Natural killer cell (primary cell): ENCODE measurements at regions not wholly inside any gene's neighbourhood (a gene's known extent, or its start where the extent isn't known, plus 50 kb on each side); places are given as distances from the start of the nearest gene placed in this dataset.

Experiments used
- ATAC-seq, 3 donors: fragments of 150-1000 bp in 2 of 3; fragments of 200-7000 bp in 1 of 3; cut with Tn5 transposase; 1 replicate in 1 of 3; 2 replicates in 2 of 3; pipeline ENCODE4 v1.10.0; 2021; ENCODE audit warnings: mild to moderate bottlenecking in 2 of 3, moderate library complexity in 2 of 3
- DNase-seq, 2 donors: peaks; one replicate each; pipeline versions ENCODE4 v3.0.0 to v3.0.0-alpha.2; 2013 to 2021; ENCODE audit warnings: mixed read lengths in 1 of 2
- H3K27ac ChIP-seq: one replicate; pipeline ENCODE4 v1.5.1; 2013; ENCODE audit warnings: mild to moderate bottlenecking, low read length
- H3K27me3 ChIP-seq: one replicate; pipeline ENCODE4 v1.6.1; 2013; ENCODE audit warnings: low read length; ENCODE audit not compliant: control insufficient read depth, insufficient read depth
- H3K36me3 ChIP-seq: one replicate; pipeline ENCODE4 v1.6.1; 2013; ENCODE audit warnings: low read length; ENCODE audit not compliant: control insufficient read depth, insufficient read depth
- H3K4me1 ChIP-seq: one replicate; pipeline ENCODE4 v1.6.1; 2013; ENCODE audit warnings: low read length; ENCODE audit not compliant: control insufficient read depth, insufficient read depth
- H3K4me3 ChIP-seq: one replicate; pipeline ENCODE4 v1.5.1; 2013; ENCODE audit warnings: low read length
- H3K9me3 ChIP-seq: one replicate; pipeline ENCODE4 v1.6.1; 2013; ENCODE audit warnings: low read length; ENCODE audit not compliant: control insufficient read depth, insufficient read depth
- H3K27ac Mint-ChIP-seq, 2 donors: one replicate each; pipeline ENCODE4 v1.8.0; 2022; ENCODE audit warnings: mild to moderate bottlenecking in 2 of 2, mixed read lengths in 2 of 2, moderate library complexity in 1 of 2
- H3K27me3 Mint-ChIP-seq, 2 donors: one replicate each; pipeline ENCODE4 v1.8.0; 2022; ENCODE audit warnings: low read depth in 2 of 2, mixed read lengths in 2 of 2
- H3K36me3 Mint-ChIP-seq: one replicate; pipeline ENCODE4 v1.8.0; 2022; ENCODE audit warnings: mixed read lengths
- H3K4me1 Mint-ChIP-seq, 2 donors: one replicate each; pipeline ENCODE4 v1.8.0; 2022; ENCODE audit warnings: mixed read lengths in 2 of 2
- H3K4me3 Mint-ChIP-seq: one replicate; pipeline ENCODE4 v1.8.0; 2022; ENCODE audit warnings: mild to moderate bottlenecking, moderate library complexity, mixed read lengths
- H3K9me3 Mint-ChIP-seq, 2 donors: one replicate each; pipeline ENCODE4 v1.8.0; 2022; ENCODE audit warnings: mixed read lengths in 2 of 2
- CTCF ChIP-seq: fragments of 200-600 bp; IDR thresholded peaks from one replicate; pipeline ENCODE4 v1.8.0; 2022; ENCODE audit warnings: antibody characterized with exemption
- WGBS: methylation state at CpG from one replicate; pipeline ENCODE4 v1.1.7; 2013; ENCODE audit warnings: missing lambda C conversion rate; ENCODE audit not compliant: insufficient coverage; 5-methylcytosine and 5-hydroxymethylcytosine counted together
- intact Hi-C: fragments of 100-400 bp; cut with micrococcal nuclease; formaldehyde crosslinking; loops from one replicate; pipeline ENCODE4 v1.14.2; 2022

DNA sequence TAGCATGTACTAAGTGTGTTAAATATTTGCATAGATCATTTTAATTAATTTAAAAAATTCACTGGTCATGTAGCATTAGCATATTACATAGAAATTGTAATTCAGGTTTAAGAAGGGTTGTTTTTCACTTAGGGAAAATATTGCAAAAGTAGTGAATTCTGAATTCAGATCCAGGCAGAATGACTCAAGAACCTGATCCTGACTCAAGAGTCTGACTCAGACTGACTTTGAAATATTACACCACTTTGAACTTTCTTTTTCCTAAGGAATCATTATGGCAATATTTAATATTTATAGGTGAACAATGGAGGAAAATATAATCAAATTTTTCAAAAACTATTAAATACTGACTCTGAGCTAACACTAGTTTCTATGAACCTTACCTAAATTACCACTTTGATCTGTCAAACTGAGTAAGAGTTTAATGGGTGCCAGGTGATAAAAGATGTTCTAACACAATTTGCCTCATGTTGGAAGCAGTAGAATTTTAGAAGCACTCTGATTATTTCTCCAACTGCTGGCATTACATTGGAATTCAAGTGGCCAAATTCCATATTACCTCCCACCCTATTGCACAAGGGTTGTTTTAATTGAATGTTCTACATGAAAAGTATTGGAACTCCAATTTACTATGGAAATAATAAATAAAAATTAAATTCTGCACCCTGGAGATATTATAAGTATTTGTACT, 261.6 kb downstream of the SLITRK1 start:
- H3K4me1 ChIP-seq = no peaks in the 10 kb centered on the region
- H3K9me3 ChIP-seq = peaks cover 10% of the 10 kb centered on the region
- H3K36me3 Mint-ChIP-seq = no peaks in the 10 kb centered on the region
- H3K27me3 Mint-ChIP-seq = no peaks in the 10 kb centered on the region
- no peaks in the 10 kb centered on the region for H3K4me1 Mint-ChIP-seq
- peaks cover 5% of the 10 kb centered on the region in 2 donors for H3K9me3 Mint-ChIP-seq
- H3K36me3 ChIP-seq = no peaks in the 10 kb centered on the region
- no peaks in the 10 kb centered on the region for H3K27me3 ChIP-seq
- DNase-seq = no peak
- intact Hi-C loops = no loop called here
- ATAC-seq = no peak
- no peak for TF ChIP-seq CTCF
- H3K27ac Mint-ChIP-seq = no peak overlapping the region
- H3K27ac ChIP-seq = no peak overlapping the region
- H3K4me3 ChIP-seq = no peak overlapping the region
- no peak overlapping the region for H3K4me3 Mint-ChIP-seq

GRCh38 chr13:83618966-83619365, 263.3 kb downstream of the SLITRK1 start:
- peaks cover 5 to 6% of the 10 kb centered on the region in 2 donors for H3K9me3 Mint-ChIP-seq
- Histone ChIP-seq H3K27ac (no peak overlapping the region), H3K36me3 (no peaks in the 10 kb centered on the region), H3K4me1 (no peaks in the 10 kb centered on the region), H3K9me3 (peaks cover 10% of the 10 kb centered on the region), H3K27me3 (no peaks in the 10 kb centered on the region), H3K4me3 (no peak overlapping the region)
- H3K27me3 Mint-ChIP-seq = no peaks in the 10 kb centered on the region
- intact Hi-C loops = no loop called here
- DNase-seq (no peak), ATAC-seq (no peak)
- H3K36me3 Mint-ChIP-seq = no peaks in the 10 kb centered on the region
- H3K4me3 Mint-ChIP-seq = no peak overlapping the region
- H3K4me1 Mint-ChIP-seq = no peaks in the 10 kb centered on the region
- no peak for TF ChIP-seq CTCF
- H3K27ac Mint-ChIP-seq = no peak overlapping the region

GRCh38 chr13:83613524-83613923, 268.8 kb downstream of the SLITRK1 start:
- TF ChIP-seq CTCF = no peak
- Mint-ChIP-seq H3K9me3 (peaks cover 7 to 20% of the 10 kb centered on the region in 2 donors), H3K27me3 (no peaks in the 10 kb centered on the region), H3K36me3 (peaks cover 12% of the 10 kb centered on the region), H3K4me1 (no peaks in the 10 kb centered on the region), H3K27ac (no peak overlapping the region), H3K4me3 (no peak overlapping the region)
- ATAC-seq = no peak
- no peak overlapping the region for H3K27ac ChIP-seq
- 88% methylated on average over 16 of the region's 16 CpGs for WGBS
- H3K4me1 ChIP-seq = no peaks in the 10 kb centered on the region
- no peak for DNase-seq
- no peaks in the 10 kb centered on the region for H3K27me3 ChIP-seq
- intact Hi-C loops = no loop called here
- H3K9me3 ChIP-seq = peaks cover 6% of the 10 kb centered on the region
- H3K4me3 ChIP-seq = no peak overlapping the region
- no peaks in the 10 kb centered on the region for H3K36me3 ChIP-seq

- no peak overlapping the region for H3K27ac ChIP-seq
- no peak overlapping the region for H3K4me3 ChIP-seq
- no peak for TF ChIP-seq CTCF
- ATAC-seq (no peak), DNase-seq (no peak)
- intact Hi-C loops = no loop called here
- no peak overlapping the region for H3K4me3 Mint-ChIP-seq
- no peaks in the 10 kb centered on the region for H3K4me1 ChIP-seq
- H3K27ac Mint-ChIP-seq = no peak overlapping the region
- no peaks in the 10 kb centered on the region for H3K36me3 ChIP-seq
- no peaks in the 10 kb centered on the region for H3K27me3 ChIP-seq
- peaks cover 13% of the 10 kb centered on the region for H3K9me3 ChIP-seq
- peaks cover under 1% of the 10 kb centered on the region for H3K36me3 Mint-ChIP-seq
- 57% methylated on average over 1 of the region's 1 CpG for WGBS
- H3K27me3 Mint-ChIP-seq = no peaks in the 10 kb centered on the region
- peaks cover 7 to 11% of the 10 kb centered on the region in 2 donors for H3K9me3 Mint-ChIP-seq
- H3K4me1 Mint-ChIP-seq = no peaks in the 10 kb centered on the region
Measured at GRCh38 chr13:83601539-83601938, 280.7 kb downstream of the SLITRK1 start.
